ENCODE measurements at regions not wholly inside any gene's neighbourhood (a gene's known extent, or its start where the extent isn't known, plus 50 kb on each side); places are given as distances from the start of the nearest gene placed in this dataset.

DNA sequence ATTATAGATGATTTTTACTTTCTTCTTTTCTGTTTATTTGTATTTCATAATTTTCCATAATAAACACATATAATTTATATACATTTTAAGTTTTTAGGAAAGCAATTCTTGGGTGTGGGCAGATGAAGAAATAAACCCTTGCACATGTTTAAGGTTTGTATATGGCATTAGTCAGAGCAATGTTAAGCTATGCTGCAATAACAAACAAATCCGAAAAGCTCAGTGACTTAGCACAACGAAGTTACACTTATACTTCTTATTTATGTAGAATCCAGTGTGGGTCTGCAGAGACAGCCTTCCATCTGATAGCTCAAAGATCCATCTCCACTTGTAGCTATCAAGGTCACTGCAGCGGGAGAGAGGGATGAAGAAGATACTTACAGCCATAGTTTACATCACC is 68.5 kb upstream of the BARX2 start:
- no peak for TF ChIP-seq EZH2 (IDR thresholded peaks at IDR 0.05; ENCODE audit: low read length, missing control alignments)
- TF ChIP-seq, protein P1, sequence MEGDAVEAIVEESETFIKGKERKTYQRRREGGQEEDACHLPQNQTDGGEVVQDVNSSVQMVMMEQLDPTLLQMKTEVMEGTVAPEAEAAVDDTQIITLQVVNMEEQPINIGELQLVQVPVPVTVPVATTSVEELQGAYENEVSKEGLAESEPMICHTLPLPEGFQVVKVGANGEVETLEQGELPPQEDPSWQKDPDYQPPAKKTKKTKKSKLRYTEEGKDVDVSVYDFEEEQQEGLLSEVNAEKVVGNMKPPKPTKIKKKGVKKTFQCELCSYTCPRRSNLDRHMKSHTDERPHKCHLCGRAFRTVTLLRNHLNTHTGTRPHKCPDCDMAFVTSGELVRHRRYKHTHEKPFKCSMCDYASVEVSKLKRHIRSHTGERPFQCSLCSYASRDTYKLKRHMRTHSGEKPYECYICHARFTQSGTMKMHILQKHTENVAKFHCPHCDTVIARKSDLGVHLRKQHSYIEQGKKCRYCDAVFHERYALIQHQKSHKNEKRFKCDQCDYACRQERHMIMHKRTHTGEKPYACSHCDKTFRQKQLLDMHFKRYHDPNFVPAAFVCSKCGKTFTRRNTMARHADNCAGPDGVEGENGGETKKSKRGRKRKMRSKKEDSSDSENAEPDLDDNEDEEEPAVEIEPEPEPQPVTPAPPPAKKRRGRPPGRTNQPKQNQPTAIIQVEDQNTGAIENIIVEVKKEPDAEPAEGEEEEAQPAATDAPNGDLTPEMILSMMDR (conservative IDR thresholded peaks at IDR 0.05 in 1 of 2, IDR thresholded peaks at IDR 0.05 in 1 of 2; ENCODE audit: low read depth in 1 of 2, low read length in 2 of 2) = no peak
